Brain microvascular endothelial cell (primary cell): ENCODE measurements at regions not wholly inside any gene's neighbourhood (a gene's known extent, or its start where the extent isn't known, plus 50 kb on each side); places are given as distances from the start of the nearest gene placed in this dataset.

Source experiments
- DNase-seq: peaks from one replicate; pipeline ENCODE4 v3.0.0-alpha.2; 2020
- H3K27ac ChIP-seq: fragments of 250-450 bp; sonication (Bioruptor Pico); 2 replicates; pipeline ENCODE4 v1.5.1; 2020; ENCODE audit warnings: mild to moderate bottlenecking, moderate library complexity
- H3K27me3 ChIP-seq: fragments of 250-450 bp; sonication (Bioruptor Pico); replicated peaks from 2 replicates; pipeline ENCODE4 v1.5.1; 2020; ENCODE audit warnings: mild to moderate bottlenecking
- H3K36me3 ChIP-seq: fragments of 250-450 bp; sonication (Bioruptor Pico); replicated peaks from 2 replicates; pipeline ENCODE4 v1.5.1; 2020; ENCODE audit warnings: mild to moderate bottlenecking
- H3K4me3 ChIP-seq: 2 replicates; pipeline ENCODE4 v1.5.1; 2011; ENCODE audit warnings: low read depth, mild to moderate bottlenecking, control low read depth, low read length, moderate library complexity
- in situ Hi-C: cut with HindIII; loops from 2 replicates; pipeline ENCODE4 v1.10.0; 2017; ENCODE audit warnings: low sequenced_read_pairs, low pct_ligation_motif_present
- TF ChIP-seq, protein P1 (sequence below): IDR thresholded peaks from 2 replicates; pipeline ENCODE4 v1.5.1; 2011; ENCODE audit warnings: low read depth, mild to moderate bottlenecking, moderate library complexity, low read length, control low read depth, inconsistent platforms; ENCODE audit errors: missing control alignments

DNA sequence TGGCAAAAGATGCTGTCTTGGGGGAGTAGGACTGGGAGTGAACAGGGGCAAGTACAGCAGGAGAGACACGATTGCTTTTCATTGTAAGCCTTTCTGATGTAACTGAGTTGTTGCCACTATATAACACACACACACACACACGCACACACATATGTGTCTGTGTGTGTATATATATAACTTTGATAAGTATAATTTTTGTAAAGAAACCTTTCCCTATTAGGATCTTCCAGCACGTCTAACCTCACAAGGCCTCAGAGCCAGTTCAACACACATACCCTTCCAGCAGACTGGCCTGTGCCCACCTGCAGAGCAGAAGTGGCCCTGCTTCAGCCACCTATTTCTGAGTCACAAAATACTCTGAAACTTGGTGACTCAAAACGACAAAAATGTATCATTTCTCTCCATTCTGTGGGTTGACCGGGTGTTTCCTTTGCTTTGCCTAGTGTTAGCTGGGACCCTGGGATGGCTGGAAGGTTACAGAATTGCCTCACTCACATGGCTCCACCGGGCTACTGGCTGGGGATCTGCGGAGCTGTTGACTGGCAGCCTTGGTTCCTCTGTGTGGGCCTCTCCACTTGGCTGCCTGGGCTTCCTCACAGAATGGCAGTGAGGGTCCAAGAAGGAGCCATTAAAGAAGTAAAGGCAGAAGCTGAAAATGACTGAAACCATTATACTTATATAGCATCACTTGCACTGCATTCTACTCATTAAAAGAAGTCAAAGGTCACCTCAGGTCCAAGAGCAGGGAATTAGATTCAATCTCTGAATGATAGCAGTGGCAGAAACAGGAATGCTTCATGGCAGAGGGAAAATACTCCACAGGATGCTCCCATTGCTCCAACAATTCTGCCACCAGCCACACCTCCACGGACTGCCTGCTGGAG, 126.4 kb downstream of the BANF2 start:
- H3K27ac ChIP-seq = no peak overlapping the region
- TF ChIP-seq, protein P1, sequence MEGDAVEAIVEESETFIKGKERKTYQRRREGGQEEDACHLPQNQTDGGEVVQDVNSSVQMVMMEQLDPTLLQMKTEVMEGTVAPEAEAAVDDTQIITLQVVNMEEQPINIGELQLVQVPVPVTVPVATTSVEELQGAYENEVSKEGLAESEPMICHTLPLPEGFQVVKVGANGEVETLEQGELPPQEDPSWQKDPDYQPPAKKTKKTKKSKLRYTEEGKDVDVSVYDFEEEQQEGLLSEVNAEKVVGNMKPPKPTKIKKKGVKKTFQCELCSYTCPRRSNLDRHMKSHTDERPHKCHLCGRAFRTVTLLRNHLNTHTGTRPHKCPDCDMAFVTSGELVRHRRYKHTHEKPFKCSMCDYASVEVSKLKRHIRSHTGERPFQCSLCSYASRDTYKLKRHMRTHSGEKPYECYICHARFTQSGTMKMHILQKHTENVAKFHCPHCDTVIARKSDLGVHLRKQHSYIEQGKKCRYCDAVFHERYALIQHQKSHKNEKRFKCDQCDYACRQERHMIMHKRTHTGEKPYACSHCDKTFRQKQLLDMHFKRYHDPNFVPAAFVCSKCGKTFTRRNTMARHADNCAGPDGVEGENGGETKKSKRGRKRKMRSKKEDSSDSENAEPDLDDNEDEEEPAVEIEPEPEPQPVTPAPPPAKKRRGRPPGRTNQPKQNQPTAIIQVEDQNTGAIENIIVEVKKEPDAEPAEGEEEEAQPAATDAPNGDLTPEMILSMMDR = no peak
- in situ Hi-C loops = no loop called here

DNA sequence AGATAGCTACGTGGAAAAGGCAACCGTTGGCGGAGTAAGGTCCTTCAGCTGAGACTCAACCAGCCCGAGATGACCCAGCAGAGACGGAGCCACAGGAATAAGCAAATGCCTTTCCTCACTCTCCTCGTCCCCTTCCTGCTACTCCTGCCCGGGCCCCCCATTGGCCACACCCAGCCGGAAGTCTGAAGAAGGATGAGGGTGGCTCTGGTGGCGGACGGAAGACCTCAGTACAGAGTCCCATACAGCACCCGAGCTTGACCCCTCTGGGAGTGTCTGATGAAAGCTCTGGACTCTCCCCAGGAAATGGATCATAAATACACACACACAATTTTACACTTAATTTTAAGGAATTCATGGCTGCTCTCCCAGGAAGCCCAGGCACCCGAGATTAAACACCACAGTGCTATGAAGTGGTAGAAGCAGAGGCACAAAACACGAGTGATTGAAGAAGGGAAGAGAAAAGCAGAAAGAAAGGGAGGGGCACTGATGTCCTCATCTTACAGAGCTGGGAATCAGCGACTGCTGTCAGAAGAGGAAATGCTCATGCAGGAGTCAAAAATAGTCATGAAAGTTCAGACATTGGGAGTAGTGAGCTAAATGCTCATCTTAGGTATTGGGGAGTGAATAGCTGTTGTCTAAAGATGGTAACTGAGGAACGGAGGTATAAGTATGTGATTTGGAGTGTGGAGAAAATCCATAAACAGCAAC, 125.6 kb downstream of the BANF2 start:
- no peak overlapping the region for H3K27ac ChIP-seq
- H3K36me3 ChIP-seq = no peaks in the 10 kb centered on the region
- no peak overlapping the region for H3K4me3 ChIP-seq
- no peaks in the 10 kb centered on the region for H3K27me3 ChIP-seq
- TF ChIP-seq, protein P1 = no peak
- in situ Hi-C loops = no loop called here
- DNase-seq = no peak

More for the DNA sequence above, 126.4 kb downstream of the BANF2 start:
- no peaks in the 10 kb centered on the region for H3K36me3 ChIP-seq
- no peak overlapping the region for H3K4me3 ChIP-seq
- no peaks in the 10 kb centered on the region for H3K27me3 ChIP-seq
- no peak for DNase-seq

DNA sequence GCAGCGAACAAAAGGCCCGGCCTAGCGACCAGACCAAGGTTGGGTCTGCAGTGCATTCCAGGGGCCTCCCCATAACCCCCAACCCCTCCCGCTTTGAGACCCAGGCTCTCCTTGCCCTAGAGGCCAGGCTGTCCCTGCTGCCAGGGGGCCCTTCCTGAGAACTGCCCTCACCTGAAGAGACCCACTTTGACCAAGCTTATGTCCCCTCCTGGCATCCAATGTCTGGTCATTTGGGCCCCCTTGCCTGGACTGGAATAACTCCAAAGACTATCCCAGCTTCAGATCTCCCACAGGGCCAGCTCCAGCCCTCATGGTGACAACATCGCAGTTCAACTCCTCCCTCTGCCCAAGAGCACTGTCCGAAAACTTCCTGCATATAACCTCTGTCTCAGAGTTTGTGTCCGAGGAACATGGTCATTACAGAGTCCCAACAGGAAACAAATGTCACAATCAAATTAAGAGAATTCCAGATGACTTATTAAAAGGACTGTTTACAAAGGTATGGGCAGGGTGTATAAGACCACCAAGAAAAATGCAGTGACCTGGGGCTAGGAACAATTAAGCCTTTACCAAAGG, 125.0 kb downstream of the BANF2 start:
- Histone ChIP-seq H3K36me3 (no peaks in the 10 kb centered on the region), H3K4me3 (no peak overlapping the region), H3K27me3 (no peaks in the 10 kb centered on the region), H3K27ac (no peak overlapping the region)
- DNase-seq = no peak
- in situ Hi-C loops = no loop called here
- TF ChIP-seq, protein P1 = no peak

GRCh38 chr20:17823409-17824144, 123.8 kb downstream of the BANF2 start:
- Histone ChIP-seq H3K27me3 (no peaks in the 10 kb centered on the region), H3K27ac (no peak overlapping the region), H3K36me3 (no peaks in the 10 kb centered on the region), H3K4me3 (no peak overlapping the region)
- TF ChIP-seq, protein P1 = no peak
- DNase-seq = no peak
- in situ Hi-C loops = no loop called here

DNA sequence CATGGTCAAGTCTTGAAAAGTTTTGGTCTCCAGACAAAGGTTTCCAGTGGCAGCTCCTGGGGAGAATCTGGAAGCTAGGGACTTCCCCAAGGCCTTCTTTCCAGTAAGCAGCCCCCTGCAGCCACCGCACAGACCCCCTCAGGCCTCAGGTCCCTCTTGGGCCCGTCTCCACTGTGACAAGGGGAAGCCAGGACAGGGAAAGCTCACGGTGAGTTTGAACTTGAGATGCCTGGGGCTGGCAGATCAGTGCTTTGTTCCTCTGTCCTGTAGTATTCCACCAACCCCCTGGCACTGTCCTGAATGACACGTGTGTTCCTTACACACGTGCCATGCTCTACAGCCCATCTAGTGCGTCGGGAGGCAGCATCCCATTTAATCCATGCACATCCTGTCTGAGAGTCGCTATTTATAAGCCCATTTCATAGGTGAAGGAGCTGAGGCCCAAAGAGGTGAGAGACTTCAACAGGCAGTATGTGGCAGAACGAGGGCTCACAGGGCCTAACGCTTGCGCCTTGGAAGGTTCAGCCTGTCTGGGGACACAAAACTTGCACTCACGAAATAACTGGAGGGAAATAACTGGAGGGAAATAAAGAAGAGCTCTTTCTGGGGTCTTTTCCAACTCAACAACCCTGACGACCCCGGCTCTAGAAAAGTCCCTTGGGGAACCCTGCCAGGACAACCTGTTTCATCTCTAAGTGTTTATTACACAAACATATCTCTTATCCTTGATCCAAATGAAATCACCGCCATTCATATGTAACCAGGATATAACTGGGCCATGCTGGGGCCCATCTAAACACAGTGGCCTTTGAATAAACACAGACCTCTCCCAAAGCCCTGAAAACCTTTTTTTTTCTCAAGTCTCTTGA, 123.0 kb downstream of the BANF2 start:
- Histone ChIP-seq H3K4me3 (no peak overlapping the region), H3K27ac (no peak overlapping the region), H3K27me3 (no peaks in the 10 kb centered on the region), H3K36me3 (no peaks in the 10 kb centered on the region)
- TF ChIP-seq, protein P1 = no peak
- DNase-seq = no peak
- in situ Hi-C loops = no loop called here
